Right atrium auricular region (tissue), 2 donors: ENCODE measurements at regions not wholly inside any gene's neighbourhood (a gene's known extent, or its start where the extent isn't known, plus 50 kb on each side); places are given as distances from the start of the nearest gene placed in this dataset.

ENCODE experiments used
- DNase-seq: peaks from one replicate; pipeline ENCODE4 v3.0.0-alpha.2; 2019; ENCODE audit warnings: low spot score
- H3K27ac ChIP-seq, 2 donors: fragments of 200-600 bp; sonication (generic); 1 replicate in 1 of 2; 2 replicates in 1 of 2; pipeline ENCODE4 v1.5.1; 2016 to 2019
- H3K27me3 ChIP-seq, 2 donors: fragments of 200-600 bp; sonication (generic); one replicate each; pipeline versions ENCODE4 v1.5.1 to v1.6.0; 2017 to 2019
- H3K36me3 ChIP-seq: fragments of 200-600 bp; sonication (generic); one replicate; pipeline ENCODE4 v1.5.1; 2016
- H3K4me1 ChIP-seq, 2 donors: fragments of 200-600 bp; sonication (generic); one replicate each; pipeline versions ENCODE4 v1.5.1 to v1.6.0; 2017 to 2019
- H3K4me3 ChIP-seq, 2 donors: fragments of 200-600 bp; sonication (generic); 1 replicate in 1 of 2; 2 replicates in 1 of 2; pipeline ENCODE4 v1.5.1; 2017 to 2019; ENCODE audit warnings: mild to moderate bottlenecking in 1 of 2, moderate library complexity in 1 of 2
- H3K9me3 ChIP-seq, 2 donors: fragments of 200-600 bp; sonication (generic); one replicate each; pipeline ENCODE4 v1.5.1; 2019
- CTCF ChIP-seq, 2 donors: fragments of 200-600 bp; sonication (generic); IDR thresholded peaks; one replicate each; pipeline ENCODE4 v1.5.1; 2019; ENCODE audit warnings: antibody characterized with exemption in 2 of 2

GRCh38 chr2:36302911-36303310, 52.7 kb upstream of the CRIM1 start:
- no peak for TF ChIP-seq CTCF (IDR thresholded peaks at IDR 0.05)
- no peaks in the 10 kb centered on the region for H3K4me1 ChIP-seq
- no peaks in the 10 kb centered on the region for H3K9me3 ChIP-seq
- DNase-seq, result no peak
- no peak overlapping the region for H3K4me3 ChIP-seq
- no peak overlapping the region for H3K27ac ChIP-seq
- no peaks in the 10 kb centered on the region for H3K36me3 ChIP-seq
- H3K27me3 ChIP-seq, result no peaks in the 10 kb centered on the region

- H3K27ac ChIP-seq, result no peak overlapping the region
- no peaks in the 10 kb centered on the region for H3K9me3 ChIP-seq
- H3K36me3 ChIP-seq, result no peaks in the 10 kb centered on the region
- no peaks in the 10 kb centered on the region for H3K4me1 ChIP-seq
- no peak for TF ChIP-seq CTCF (IDR thresholded peaks at IDR 0.05)
- DNase-seq, result no peak
- H3K4me3 ChIP-seq, result no peak overlapping the region
- H3K27me3 ChIP-seq, result no peaks in the 10 kb centered on the region
Observed at GRCh38 chr2:36301843-36302242, 53.7 kb upstream of the CRIM1 start.

- no peaks in the 10 kb centered on the region for H3K36me3 ChIP-seq
- no peaks in the 10 kb centered on the region for H3K27me3 ChIP-seq
- no peak for DNase-seq
- no peaks in the 10 kb centered on the region for H3K9me3 ChIP-seq
- H3K4me3 ChIP-seq, result no peak overlapping the region
- no peak overlapping the region for H3K27ac ChIP-seq
- no peaks in the 10 kb centered on the region for H3K4me1 ChIP-seq
- TF ChIP-seq CTCF (IDR thresholded peaks at IDR 0.05), result no peak
Observed at GRCh38 chr2:36300697-36301096, 54.9 kb upstream of the CRIM1 start.

GRCh38 chr2:36296798-36297197, 58.8 kb upstream of the CRIM1 start:
- H3K4me3 ChIP-seq, result no peak overlapping the region
- TF ChIP-seq CTCF (IDR thresholded peaks at IDR 0.05), result no peak
- no peaks in the 10 kb centered on the region for H3K27me3 ChIP-seq
- H3K36me3 ChIP-seq, result no peaks in the 10 kb centered on the region
- H3K27ac ChIP-seq, result no peak overlapping the region
- H3K9me3 ChIP-seq, result no peaks in the 10 kb centered on the region
- no peaks in the 10 kb centered on the region for H3K4me1 ChIP-seq
- DNase-seq, result no peak

- TF ChIP-seq CTCF (IDR thresholded peaks at IDR 0.05), result no peak
- Histone ChIP-seq H3K27ac (no peak overlapping the region), H3K4me3 (no peak overlapping the region), H3K27me3 (no peaks in the 10 kb centered on the region), H3K36me3 (no peaks in the 10 kb centered on the region), H3K9me3 (no peaks in the 10 kb centered on the region), H3K4me1 (no peaks in the 10 kb centered on the region)
- DNase-seq, result no peak
Observed at GRCh38 chr2:36294316-36294721, 61.3 kb upstream of the CRIM1 start.

- H3K9me3 ChIP-seq, result no peaks in the 10 kb centered on the region
- no peaks in the 10 kb centered on the region for H3K27me3 ChIP-seq
- no peak for TF ChIP-seq CTCF (IDR thresholded peaks at IDR 0.05)
- no peaks in the 10 kb centered on the region for H3K36me3 ChIP-seq
- H3K27ac ChIP-seq, result no peak overlapping the region
- no peak overlapping the region for H3K4me3 ChIP-seq
- H3K4me1 ChIP-seq, result no peaks in the 10 kb centered on the region
- DNase-seq, result no peak
Observed at GRCh38 chr2:36290306-36290856, 65.2 kb upstream of the CRIM1 start.
